Vagina (tissue), 2 donors: ENCODE measurements at regions not wholly inside any gene's neighbourhood (a gene's known extent, or its start where the extent isn't known, plus 50 kb on each side); places are given as distances from the start of the nearest gene placed in this dataset.

ENCODE experiments used
- DNase-seq, 2 donors: peaks; one replicate each; pipeline ENCODE4 v3.0.0-alpha.2; 2017; ENCODE audit errors: extremely low spot score in 2 of 2
- H3K27ac ChIP-seq: fragments of 200-600 bp; sonication (generic); one replicate; pipeline ENCODE4 v1.5.1; 2019
- H3K27me3 ChIP-seq: fragments of 200-600 bp; sonication (generic); one replicate; pipeline ENCODE4 v1.5.1; 2019
- H3K36me3 ChIP-seq, 2 donors: fragments of 200-600 bp; sonication (generic); one replicate each; pipeline ENCODE4 v1.5.1; 2017 to 2019
- H3K4me1 ChIP-seq: fragments of 200-600 bp; sonication (generic); one replicate; pipeline ENCODE4 v1.5.1; 2019
- H3K4me3 ChIP-seq, 2 donors: fragments of 200-600 bp; sonication (generic); 1 replicate in 1 of 2; 2 replicates in 1 of 2; pipeline ENCODE4 v1.5.1; 2016 to 2019
- H3K9me3 ChIP-seq: fragments of 200-600 bp; sonication (generic); one replicate; pipeline ENCODE4 v1.5.1; 2019
- CTCF ChIP-seq, 3 experiments: fragments of 450-650 bp in 2 of 3; fragments of 200-600 bp in 1 of 3; sonication (generic) in 1 of 3; IDR thresholded peaks; one replicate each; pipeline ENCODE4 v1.5.1; 2017 to 2019; ENCODE audit warnings: antibody characterized with exemption in 3 of 3, mild to moderate bottlenecking in 2 of 3, moderate library complexity in 2 of 3
- POLR2A ChIP-seq, 2 donors: fragments of 450-650 bp; IDR thresholded peaks; one replicate each; pipeline ENCODE4 v1.6.1; 2017; ENCODE audit warnings: antibody characterized with exemption in 2 of 2, mild to moderate bottlenecking in 2 of 2, moderate library complexity in 2 of 2
- POLR2AphosphoS5 ChIP-seq, 2 donors: sonication (generic); formaldehyde crosslinking; IDR thresholded peaks; one replicate each; pipeline ENCODE4 v1.9.0; 2017; ENCODE audit warnings: antibody characterized with exemption in 2 of 2, mild to moderate bottlenecking in 2 of 2, low read depth in 1 of 2; ENCODE audit not compliant: insufficient read depth in 1 of 2
- intact Hi-C: fragments of 100-400 bp; cut with DNase I; formaldehyde crosslinking; loops from one replicate; pipeline ENCODE4 v1.15.1; 2023

- intact Hi-C loops: no loop called here
These were observed 165.5 kb upstream of the CHRM2 start for GRCh38 chr7:136702913-136703312.

DNA sequence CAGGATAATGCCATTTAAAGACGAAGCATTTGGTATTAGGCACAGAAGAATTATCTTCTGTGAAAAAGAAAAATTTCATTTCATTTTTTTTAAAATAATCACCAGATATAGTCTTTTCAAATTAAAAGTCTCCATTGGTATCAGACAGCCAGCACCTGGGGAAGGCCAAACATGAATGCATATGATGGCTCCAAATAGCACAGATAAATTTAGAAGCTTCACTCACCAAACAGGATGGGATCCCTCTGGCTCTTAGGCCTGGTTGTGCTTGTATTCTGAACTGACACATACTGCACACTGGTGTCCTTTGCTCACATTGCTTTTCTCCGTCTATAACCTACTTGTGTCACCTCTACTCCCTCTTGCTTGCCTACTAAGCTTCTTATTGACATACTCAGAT, 169.5 kb upstream of the CHRM2 start:
- no peak overlapping the region for H3K4me3 ChIP-seq
- H3K27me3 ChIP-seq: no peaks in the 10 kb centered on the region
- H3K4me1 ChIP-seq: no peaks in the 10 kb centered on the region
- H3K27ac ChIP-seq: no peak overlapping the region
- intact Hi-C loops: no loop called here
- TF ChIP-seq CTCF (IDR thresholded peaks at IDR 0.05) (no peak), POLR2AphosphoS5 (IDR thresholded peaks at IDR 0.05; ENCODE audit: insufficient read depth in 1 of 2, low read depth in 1 of 2) (no peak), POLR2A (IDR thresholded peaks at IDR 0.05) (no peak)
- no peaks in the 10 kb centered on the region for H3K9me3 ChIP-seq
- no peak for DNase-seq
- H3K36me3 ChIP-seq: no peaks in the 10 kb centered on the region

More at GRCh38 chr7:136702913-136703312, 165.5 kb upstream of the CHRM2 start:
- no peak for DNase-seq
- H3K36me3 ChIP-seq: no peaks in the 10 kb centered on the region
- no peaks in the 10 kb centered on the region for H3K9me3 ChIP-seq
- H3K27ac ChIP-seq: no peak overlapping the region
- no peak overlapping the region for H3K4me3 ChIP-seq
- TF ChIP-seq POLR2A (IDR thresholded peaks at IDR 0.05) (no peak), POLR2AphosphoS5 (IDR thresholded peaks at IDR 0.05; ENCODE audit: insufficient read depth in 1 of 2, low read depth in 1 of 2) (no peak), CTCF (IDR thresholded peaks at IDR 0.05) (no peak)
- no peaks in the 10 kb centered on the region for H3K4me1 ChIP-seq
- H3K27me3 ChIP-seq: no peaks in the 10 kb centered on the region

DNA sequence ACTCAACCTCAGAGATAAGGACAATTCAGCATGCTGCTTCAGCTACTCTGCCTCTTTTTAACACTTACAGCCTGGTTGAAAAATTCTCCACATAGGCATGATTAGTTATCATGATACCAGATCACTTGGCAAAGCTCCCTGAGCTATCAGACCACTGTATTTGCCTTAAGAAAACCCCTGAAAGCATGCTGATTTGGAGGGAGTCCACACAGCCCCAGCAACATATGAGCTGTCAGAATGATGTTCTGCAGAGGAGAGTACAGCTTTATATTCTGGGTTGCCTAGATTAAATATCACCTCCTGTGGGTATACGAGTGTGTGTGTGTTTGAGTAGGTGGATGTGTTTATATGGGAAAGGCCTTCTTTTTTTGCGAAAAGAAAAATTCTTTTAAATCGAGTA, 170.2 kb upstream of the CHRM2 start:
- intact Hi-C loops: no loop called here
- H3K27me3 ChIP-seq: no peaks in the 10 kb centered on the region
- H3K36me3 ChIP-seq: no peaks in the 10 kb centered on the region
- H3K4me1 ChIP-seq: no peaks in the 10 kb centered on the region
- TF ChIP-seq POLR2AphosphoS5 (IDR thresholded peaks at IDR 0.05; ENCODE audit: insufficient read depth in 1 of 2, low read depth in 1 of 2): no peak
- TF ChIP-seq POLR2A (IDR thresholded peaks at IDR 0.05): no peak
- no peak for TF ChIP-seq CTCF (IDR thresholded peaks at IDR 0.05)
- H3K4me3 ChIP-seq: no peak overlapping the region
- H3K9me3 ChIP-seq: no peaks in the 10 kb centered on the region
- no peak overlapping the region for H3K27ac ChIP-seq
- no peak for DNase-seq

- Histone ChIP-seq H3K9me3 (no peaks in the 10 kb centered on the region), H3K36me3 (no peaks in the 10 kb centered on the region), H3K27ac (no peak overlapping the region), H3K4me3 (no peak overlapping the region), H3K4me1 (no peaks in the 10 kb centered on the region), H3K27me3 (no peaks in the 10 kb centered on the region)
- intact Hi-C loops: no loop called here
- DNase-seq: no peak
- TF ChIP-seq CTCF (IDR thresholded peaks at IDR 0.05) (no peak), POLR2AphosphoS5 (IDR thresholded peaks at IDR 0.05; ENCODE audit: insufficient read depth in 1 of 2, low read depth in 1 of 2) (no peak), POLR2A (IDR thresholded peaks at IDR 0.05) (no peak)
These were observed 171.2 kb upstream of the CHRM2 start for GRCh38 chr7:136697271-136697670.

- no peak for DNase-seq
- intact Hi-C loops: no loop called here
- no peak for TF ChIP-seq CTCF (IDR thresholded peaks at IDR 0.05)
- TF ChIP-seq POLR2A (IDR thresholded peaks at IDR 0.05): no peak
- TF ChIP-seq POLR2AphosphoS5 (IDR thresholded peaks at IDR 0.05; ENCODE audit: insufficient read depth in 1 of 2, low read depth in 1 of 2): no peak
- no peaks in the 10 kb centered on the region for H3K36me3 ChIP-seq
- H3K27me3 ChIP-seq: no peaks in the 10 kb centered on the region
- H3K9me3 ChIP-seq: no peaks in the 10 kb centered on the region
- H3K4me1 ChIP-seq: no peaks in the 10 kb centered on the region
- H3K27ac ChIP-seq: no peak overlapping the region
- no peak overlapping the region for H3K4me3 ChIP-seq
These were observed 175.0 kb upstream of the CHRM2 start for GRCh38 chr7:136693166-136694119.
